Endothelial cell of umbilical vein (primary cell): ENCODE measurements at regions not wholly inside any gene's neighbourhood (a gene's known extent, or its start where the extent isn't known, plus 50 kb on each side); places are given as distances from the start of the nearest gene placed in this dataset.

Source experiments
- BruUV-seq: library from RNA; stranded (reverse); fragments of 400-500 nt; replicated peaks from 2 replicates; lab custom pipeline; 2021; lab: Mats Ljungman, UMichigan
- CTCF ChIA-PET: fragments of 300-600, 350-600 bp; sonication (Branson Sonifier 250); formaldehyde crosslinking; loops from one replicate; lab custom pipeline; 2021; ENCODE audit warnings: antibody characterized with exemption, inconsistent platforms; lab: Charles Lee
- POLR2A ChIA-PET: fragments of 300-600, 350-600 bp; sonication (Branson Sonifier 250); formaldehyde crosslinking; loops from one replicate; lab custom pipeline; 2021; ENCODE audit warnings: antibody characterized with exemption, inconsistent platforms; lab: Charles Lee
- DNase-seq: peaks from one replicate; pipeline ENCODE4 v3.0.0-alpha.2; 2011; ENCODE audit warnings: low read depth, low spot score
- FAIRE-seq: peaks from 2 replicates; lab custom pipeline; 2011; peaks lifted over from hg19 to GRCh38; lab: Jason Lieb, UNC
- H2AFZ ChIP-seq: 2 replicates; pipeline ENCODE4 v1.6.0; 2012; ENCODE audit warnings: low read depth, low read length, control low read depth, inconsistent platforms
- H3K27ac ChIP-seq: 2 replicates; pipeline ENCODE4 v1.5.1; 2011; ENCODE audit warnings: low read depth, mild to moderate bottlenecking, control low read depth, low read length, moderate library complexity; ENCODE audit not compliant: insufficient read depth
- H3K27me3 ChIP-seq, 2 experiments: 2 replicates each; pipeline versions ENCODE4 v1.6.0 to v1.6.1; 2011; ENCODE audit warnings: low read length in 2 of 2, mixed read lengths in 1 of 2; ENCODE audit not compliant: control insufficient read depth in 2 of 2, insufficient read depth in 2 of 2
- H3K36me3 ChIP-seq, 2 experiments: 2 replicates in 1 of 2; 3 replicates in 1 of 2; pipeline ENCODE4 v1.5.1; 2011; ENCODE audit warnings: low read length in 2 of 2, mild to moderate bottlenecking in 1 of 2, moderate library complexity in 1 of 2; ENCODE audit not compliant: control insufficient read depth in 2 of 2, insufficient read depth in 2 of 2; ENCODE audit errors: extremely low read depth in 1 of 2
- H3K4me1 ChIP-seq: 3 replicates; pipeline ENCODE4 v1.5.1; 2011; ENCODE audit warnings: mild to moderate bottlenecking, low read length; ENCODE audit not compliant: control insufficient read depth, insufficient read depth; ENCODE audit errors: extremely low read depth
- H3K4me2 ChIP-seq: 2 replicates; pipeline ENCODE4 v1.6.1; 2011; ENCODE audit warnings: low read length, control low read depth, mixed read lengths; ENCODE audit not compliant: insufficient read depth
- H3K4me3 ChIP-seq, 3 experiments: fragments of 200-600 bp in 1 of 3; sonication (generic), shearing (Covaris generic) in 1 of 3; replicated peaks in 1 of 3; 2 replicates each; pipeline ENCODE4 v1.5.1; 2011 to 2016; ENCODE audit warnings: control low read depth in 3 of 3, low read length in 3 of 3, mild to moderate bottlenecking in 2 of 3, inconsistent platforms in 1 of 3, low read depth in 1 of 3, moderate library complexity in 1 of 3; ENCODE audit not compliant: insufficient read depth in 1 of 3
- H3K79me2 ChIP-seq: 2 replicates; pipeline ENCODE4 v1.6.0; 2012; ENCODE audit warnings: low read length, inconsistent platforms; ENCODE audit not compliant: control insufficient read depth, insufficient read depth
- H3K9ac ChIP-seq: replicated peaks from 2 replicates; pipeline ENCODE3; 2011; ENCODE audit warnings: low read length, control low read depth; ENCODE audit not compliant: insufficient read depth; ENCODE audit errors: extremely low read depth
- H3K9me1 ChIP-seq: replicated peaks from 3 replicates; pipeline ENCODE4 v1.6.0; 2011; ENCODE audit warnings: mild to moderate bottlenecking, low read length; ENCODE audit not compliant: control insufficient read depth, insufficient read depth; ENCODE audit errors: extremely low read depth
- H3K9me3 ChIP-seq: replicated peaks from 2 replicates; pipeline ENCODE4 v1.5.1; 2012; ENCODE audit warnings: low read length, inconsistent platforms; ENCODE audit not compliant: control insufficient read depth, insufficient read depth
- H4K20me1 ChIP-seq: replicated peaks from 2 replicates; pipeline ENCODE3; 2011; ENCODE audit warnings: mild to moderate bottlenecking, low read length; ENCODE audit not compliant: control insufficient read depth, insufficient read depth; ENCODE audit errors: extremely low read depth
- CTCF ChIP-seq, 2 donors: IDR thresholded peaks; 1 replicate in 1 of 2; 2 replicates in 1 of 2; pipeline ENCODE4 v1.5.1; 2011; ENCODE audit warnings: low read length in 2 of 2, mild to moderate bottlenecking in 2 of 2, moderate library complexity in 2 of 2, control low read depth in 1 of 2, inconsistent platforms in 1 of 2, low read depth in 1 of 2; ENCODE audit not compliant: insufficient read depth in 1 of 2; ENCODE audit errors: extremely low read depth in 1 of 2
- EZH2 ChIP-seq: IDR thresholded peaks from 2 replicates; pipeline ENCODE4 v1.6.1; 2012; ENCODE audit warnings: borderline replicate concordance, low read depth, mild to moderate bottlenecking, moderate library complexity, low read length, inconsistent platforms; ENCODE audit not compliant: severe bottlenecking
- FOS ChIP-seq: IDR thresholded peaks from 2 replicates; pipeline ENCODE4 v1.6.1; 2011; ENCODE audit warnings: mild to moderate bottlenecking, low read length, moderate library complexity, borderline replicate concordance; ENCODE audit not compliant: insufficient read depth
- GATA2 ChIP-seq: IDR thresholded peaks from 2 replicates; pipeline ENCODE4 v1.7.0; 2011; ENCODE audit warnings: low read depth, mild to moderate bottlenecking, moderate library complexity, mixed read lengths, low read length; ENCODE audit not compliant: insufficient read length, insufficient read depth
- MYC ChIP-seq: IDR thresholded peaks from one replicate; pipeline ENCODE4 v1.6.1; 2011; ENCODE audit warnings: mild to moderate bottlenecking, low read depth, low read length
- POLR2AphosphoS5 ChIP-seq: IDR thresholded peaks from 2 replicates; pipeline ENCODE4 v1.6.1; 2012; ENCODE audit warnings: low read depth, mild to moderate bottlenecking, control low read depth, low read length, moderate library complexity; ENCODE audit not compliant: insufficient read depth
- dilution Hi-C: fragments of 300-500 bp; cut with MboI; formaldehyde crosslinking; loops from one replicate; pipeline ENCODE4 v1.15.0; 2019; ENCODE audit warnings: low sequenced_read_pairs; ENCODE audit not compliant: extremely low pct_ligation_motif_present
- intact Hi-C: fragments of 100-400 bp; cut with micrococcal nuclease; formaldehyde crosslinking; loops from one replicate; pipeline ENCODE4 v1.10.0; 2022
- TF ChIP-seq, protein P1 (sequence below): IDR thresholded peaks from 2 replicates; pipeline ENCODE4 v1.6.1; 2011; ENCODE audit not compliant: insufficient read depth, insufficient read length

DNA sequence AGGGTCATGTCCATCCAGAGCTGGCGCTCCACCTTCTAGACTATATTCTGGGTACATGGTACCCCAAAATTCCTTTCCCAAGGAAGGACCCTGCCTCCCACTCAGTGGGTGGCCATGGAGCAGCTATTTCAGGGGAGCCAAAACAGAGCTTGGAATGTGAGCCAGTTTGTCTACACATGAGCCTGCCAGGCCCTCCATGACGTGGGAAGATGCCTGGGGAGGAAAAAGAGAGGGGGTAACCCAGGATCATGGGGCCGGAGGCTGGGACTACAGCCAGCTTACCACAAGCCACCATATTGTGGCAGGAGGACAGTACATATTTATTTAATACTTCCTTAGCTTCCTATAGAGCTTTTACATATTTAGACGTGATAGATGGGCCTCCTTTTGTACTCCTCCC, 414.7 kb upstream of the TNP1 start:
- POLR2A ChIA-PET = no interaction called here
- Histone ChIP-seq H3K4me1 (peaks cover 17% of the 10 kb centered on the region), H3K9me1 (no peaks in the 10 kb centered on the region), H3K4me2 (no peak overlapping the region), H3K9me3 (no peaks in the 10 kb centered on the region), H3K4me3 (no peak overlapping the region), H3K27ac (no peak overlapping the region), H3K79me2 (no peaks in the 10 kb centered on the region), H2AFZ (no peak overlapping the region), H3K9ac (no peak overlapping the region), H4K20me1 (no peaks in the 10 kb centered on the region), H3K36me3 (no peaks in the 10 kb centered on the region), H3K27me3 (no peaks in the 10 kb centered on the region)
- TF ChIP-seq MYC (no peak), CTCF (IDR thresholded peaks at IDR 0.05; ENCODE audit: extremely low read depth in 1 of 2, insufficient read depth in 1 of 2, low read depth in 1 of 2, low read length in 2 of 2) (no peak), POLR2AphosphoS5 (no peak), EZH2 (no peak), GATA2 (no peak), FOS (no peak)
- TF ChIP-seq, protein P1, sequence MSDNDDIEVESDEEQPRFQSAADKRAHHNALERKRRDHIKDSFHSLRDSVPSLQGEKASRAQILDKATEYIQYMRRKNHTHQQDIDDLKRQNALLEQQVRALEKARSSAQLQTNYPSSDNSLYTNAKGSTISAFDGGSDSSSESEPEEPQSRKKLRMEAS = no peak
- DNase-seq (no peak), FAIRE-seq (no peak)
- intact Hi-C loops (no loop called here), dilution Hi-C loops (no loop called here)
- BruUV-seq = no TSS peak
- CTCF ChIA-PET = interaction anchor here (1.8 kb wide), 1 partner anchor 108 kb away, joined by 4 read pairs; no protein-coding TSS in a partner anchor
